Hematopoietic multipotent progenitor cell treated with erythropoietin and hydrocortisone succinate and interleukin-3 and kit ligand, for 8 days (in vitro differentiated cells): ENCODE measurements at regions not wholly inside any gene's neighbourhood (a gene's known extent, or its start where the extent isn't known, plus 50 kb on each side); places are given as distances from the start of the nearest gene placed in this dataset.

Source experiments
- DNase-seq: peaks from one replicate; pipeline ENCODE4 v3.0.0-alpha.2; 2015

DNA sequence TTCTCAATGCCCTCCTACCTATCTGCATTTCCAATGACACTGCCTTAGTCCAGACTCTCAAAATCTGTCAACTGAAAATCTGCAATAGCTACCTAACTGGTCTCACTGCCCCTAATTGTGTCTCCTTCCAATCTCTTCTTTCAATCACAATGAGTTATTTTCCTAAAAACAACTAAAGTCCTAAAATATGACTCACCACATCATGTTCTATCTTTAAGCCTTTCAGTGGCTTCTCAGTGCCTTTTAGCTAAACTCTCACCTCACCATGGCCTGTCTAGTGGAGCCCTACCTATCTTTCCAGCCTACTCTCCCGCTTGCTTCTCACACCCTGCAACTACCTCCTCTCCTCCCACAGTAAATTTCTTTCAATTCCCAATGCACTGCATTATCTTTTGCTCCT is 220.9 kb upstream of the PKDCC start:
- no peak for DNase-seq

DNA sequence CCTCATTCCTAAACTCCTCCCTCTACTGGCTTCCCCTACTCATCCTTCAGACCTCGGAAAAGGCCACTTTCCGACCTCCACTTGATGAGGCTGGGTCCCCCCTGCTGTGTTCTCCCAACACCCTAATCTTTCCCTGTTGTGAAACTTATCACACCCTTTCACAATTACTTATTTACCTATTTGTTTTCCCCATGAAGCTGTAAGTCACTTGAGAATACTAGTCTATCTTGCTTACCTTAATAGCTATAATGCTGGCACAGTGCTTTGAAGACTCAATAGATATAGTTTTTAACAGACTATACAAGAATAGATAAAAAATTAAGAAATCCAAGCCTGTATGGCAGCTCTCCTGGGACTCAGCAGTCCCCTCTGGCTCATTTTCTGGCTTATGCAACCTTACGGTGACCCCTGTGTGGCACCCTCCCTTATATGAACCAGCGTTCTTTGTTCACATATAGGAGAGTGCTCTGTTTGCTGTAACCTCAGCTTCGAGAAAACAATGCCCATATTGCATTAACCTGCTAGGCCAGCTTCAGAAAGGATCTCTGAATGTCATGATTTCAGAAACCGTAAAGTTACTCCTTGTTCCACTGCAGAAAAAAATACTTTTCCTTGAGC is 220.4 kb upstream of the PKDCC start:
- no peak for DNase-seq

DNA sequence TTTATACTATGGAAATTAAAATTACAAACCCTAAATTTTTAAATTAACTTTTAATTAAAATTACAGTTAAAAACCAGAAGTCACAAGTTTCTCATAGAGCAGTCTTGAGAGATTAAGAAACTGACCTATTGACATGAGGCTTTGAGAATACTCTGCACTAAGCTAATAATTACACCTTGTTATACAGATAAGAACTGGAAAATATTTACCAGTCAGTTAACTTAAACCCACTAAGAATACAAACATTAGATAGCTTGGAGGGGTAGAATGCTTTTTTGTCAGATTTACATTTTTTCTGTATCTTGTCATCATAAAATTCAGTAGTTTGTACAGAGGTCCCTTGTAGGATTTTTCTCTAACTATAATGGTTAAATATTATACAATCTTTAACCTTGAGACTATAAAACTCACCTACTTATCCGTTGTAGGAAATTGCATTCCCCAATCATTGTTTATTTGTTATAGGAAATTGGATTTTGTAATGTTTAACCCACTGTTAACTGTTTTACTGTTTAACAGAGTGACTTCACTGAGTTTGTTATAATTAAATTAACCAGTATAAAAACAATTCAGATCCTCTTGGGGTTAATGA is 219.7 kb upstream of the PKDCC start:
- DNase-seq = no peak

DNA sequence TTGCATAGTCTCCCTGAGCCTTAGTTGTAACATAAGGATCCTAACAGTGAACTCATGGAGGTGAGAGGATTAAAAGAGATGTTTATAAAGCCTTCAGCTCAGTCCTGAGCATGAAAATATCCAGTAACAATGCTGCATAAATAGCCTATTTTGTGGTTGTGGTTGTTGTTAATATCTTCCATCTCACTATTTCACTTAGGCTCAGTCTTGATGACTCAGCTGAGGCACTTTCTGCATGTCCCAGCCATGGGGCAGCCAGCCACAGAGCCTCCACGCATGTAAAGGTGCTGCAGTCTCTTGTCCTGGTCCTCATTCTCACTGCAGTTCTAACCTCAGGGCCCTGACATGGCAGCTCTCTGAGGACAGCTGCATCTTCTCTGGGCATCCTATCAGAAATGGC is 218.8 kb upstream of the PKDCC start:
- no peak for DNase-seq

DNA sequence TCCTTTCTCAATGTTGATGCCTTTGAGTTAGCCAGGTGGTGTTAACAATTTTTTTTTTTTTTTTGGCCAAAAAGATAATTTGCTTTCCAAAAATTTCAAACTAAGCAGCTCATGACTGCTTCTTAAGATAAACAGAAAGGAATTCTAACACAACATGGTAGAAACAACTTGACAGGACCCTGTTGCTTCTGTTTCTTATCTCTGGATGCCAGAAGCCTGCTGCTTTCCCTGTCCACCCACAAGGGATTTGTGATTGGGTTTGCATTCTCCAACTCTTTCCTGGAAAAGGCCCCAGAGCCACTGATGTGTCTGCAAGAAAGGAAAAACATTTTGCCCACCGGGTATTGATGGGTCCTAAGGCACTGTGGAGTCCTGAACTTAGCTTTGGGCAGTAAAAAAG is 217.2 kb upstream of the PKDCC start:
- DNase-seq = peak; percentile 39

DNA sequence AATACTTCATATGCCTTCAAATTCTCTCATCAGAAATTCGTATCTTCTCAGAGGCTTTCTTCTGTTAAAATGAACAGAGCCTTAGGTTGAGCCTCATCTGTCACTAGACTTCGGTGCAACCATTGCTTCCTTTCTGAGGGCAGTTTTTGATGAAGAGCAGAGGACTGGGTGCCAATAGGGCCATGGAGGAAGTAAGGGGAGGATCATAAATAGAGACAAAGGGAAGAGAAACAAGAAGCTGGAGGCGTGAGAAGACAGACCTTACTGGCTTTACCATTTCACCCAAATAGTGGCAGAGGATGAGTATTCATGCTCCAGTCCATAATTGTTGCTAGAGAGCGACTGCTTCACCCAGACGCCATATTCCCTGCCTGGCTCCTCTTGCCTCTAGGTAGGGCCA is 215.6 kb upstream of the PKDCC start:
- DNase-seq = no peak

DNA sequence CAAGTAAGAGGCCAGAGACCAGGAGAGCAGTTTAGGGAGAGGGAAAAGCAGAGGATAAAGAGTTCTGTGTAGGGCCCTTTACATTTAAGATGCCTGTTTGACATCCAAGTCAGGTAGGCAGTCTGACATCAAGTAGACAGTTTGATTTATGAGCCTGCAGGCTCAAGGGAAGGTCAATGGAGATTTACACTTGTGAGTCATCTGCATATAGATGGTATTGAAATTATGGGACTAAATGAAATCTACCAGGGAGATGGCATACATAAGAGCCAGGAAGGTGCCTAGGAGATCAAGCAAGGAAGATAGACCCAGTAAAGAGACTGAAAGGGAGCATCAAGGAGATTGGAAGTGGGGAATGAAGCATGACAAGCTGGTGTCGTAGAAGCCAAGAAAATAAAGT is 212.4 kb upstream of the PKDCC start:
- no peak for DNase-seq

DNA sequence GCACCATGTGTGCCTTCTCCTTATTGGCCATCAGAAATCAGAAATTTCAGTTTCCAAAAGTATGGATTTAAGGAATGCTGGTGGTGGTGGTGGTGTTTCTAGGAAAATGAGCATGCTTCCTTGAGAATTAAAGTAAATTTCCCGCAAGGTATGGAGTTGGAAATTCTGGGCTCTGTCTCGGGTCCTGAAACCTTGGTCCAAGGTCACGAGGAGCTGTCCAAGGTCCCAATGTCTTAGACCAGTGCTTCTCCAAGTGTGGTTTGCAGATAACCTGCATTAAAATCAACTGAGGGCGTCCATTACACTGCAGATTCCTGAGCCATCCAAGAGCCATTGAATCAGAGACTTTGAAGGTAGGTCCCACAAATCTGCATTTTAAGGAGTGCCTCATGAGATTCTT is 210.9 kb upstream of the PKDCC start:
- peak; percentile 50 for DNase-seq

DNA sequence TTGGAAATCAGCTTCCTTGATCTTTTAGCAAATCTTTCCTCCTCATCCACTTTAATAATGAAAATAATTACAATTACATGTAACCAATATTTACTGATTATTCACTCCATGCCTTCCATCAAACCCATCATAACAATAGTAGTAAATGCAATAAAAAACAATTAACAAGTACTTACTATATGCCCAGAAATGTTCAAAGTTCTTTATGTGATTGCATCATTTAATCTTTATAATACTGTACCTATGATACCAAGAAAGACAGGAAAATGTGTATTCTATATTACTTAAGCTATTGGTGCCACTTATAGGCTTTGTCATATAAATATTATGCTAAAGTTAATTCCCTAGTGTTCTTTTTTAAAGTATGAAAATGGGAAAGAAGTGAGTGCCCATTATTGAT is 210.2 kb upstream of the PKDCC start:
- no peak for DNase-seq

DNA sequence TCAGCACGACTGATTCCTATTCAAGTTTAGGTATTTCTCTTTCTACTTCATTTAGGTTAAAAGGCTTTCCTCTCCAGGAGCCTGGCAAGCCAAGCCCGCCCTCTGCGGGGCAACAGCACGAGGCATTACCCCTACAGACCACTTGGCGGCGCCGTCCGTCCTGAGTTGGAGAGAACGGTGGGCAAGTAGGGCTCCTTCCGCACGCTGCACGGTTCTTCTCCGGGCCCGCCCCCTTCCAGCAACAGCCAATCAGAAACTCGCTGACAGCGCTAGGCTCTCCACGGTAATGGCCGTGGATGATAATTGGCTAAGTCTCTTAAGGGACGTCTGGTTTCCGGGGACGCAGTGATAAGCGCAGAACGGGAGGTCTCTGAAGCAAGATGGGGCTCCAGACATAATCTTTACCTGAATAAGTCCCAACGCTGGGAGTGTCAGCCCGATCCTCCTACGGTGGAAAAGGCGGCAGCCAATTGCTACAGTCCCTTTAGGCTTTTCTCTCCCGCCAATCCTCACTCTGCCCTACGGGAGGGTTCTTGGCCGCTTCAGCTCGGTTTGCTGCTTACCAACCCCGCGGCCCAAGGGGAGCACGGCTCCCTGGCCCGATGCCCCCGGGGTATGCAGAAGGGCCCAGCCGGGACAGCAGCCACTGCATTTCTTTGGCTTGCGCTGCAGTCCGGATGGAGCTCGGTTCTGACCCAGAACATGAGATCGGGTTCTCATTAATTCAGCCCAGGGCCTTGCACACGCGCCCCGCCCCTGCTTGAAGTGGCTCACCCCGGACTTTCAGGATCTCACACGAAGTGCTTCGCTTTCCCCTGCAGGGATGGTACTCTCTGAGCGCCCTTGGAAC is 206.9 kb upstream of the PKDCC start:
- DNase-seq = peak; percentile 93

DNA sequence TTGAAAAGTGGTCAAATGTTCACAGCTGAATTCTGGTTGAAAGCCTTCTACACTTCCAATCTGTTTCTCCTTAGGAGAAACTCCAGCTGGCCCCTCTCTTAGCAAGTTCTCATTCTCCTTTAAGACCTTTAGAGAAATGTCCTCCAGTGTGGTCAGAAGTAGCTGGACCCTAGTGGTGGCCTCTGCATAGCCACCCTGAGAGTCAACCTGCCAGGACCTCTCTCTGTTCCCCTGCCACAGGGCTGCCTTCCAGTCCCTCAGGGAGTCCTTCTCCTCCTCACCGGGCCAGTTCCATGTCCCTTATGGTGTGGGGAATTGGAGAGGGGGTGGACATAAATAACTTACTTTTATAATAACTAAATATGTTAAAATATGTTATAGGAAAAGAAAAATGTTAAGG is 200.9 kb upstream of the PKDCC start:
- no peak for DNase-seq

DNA sequence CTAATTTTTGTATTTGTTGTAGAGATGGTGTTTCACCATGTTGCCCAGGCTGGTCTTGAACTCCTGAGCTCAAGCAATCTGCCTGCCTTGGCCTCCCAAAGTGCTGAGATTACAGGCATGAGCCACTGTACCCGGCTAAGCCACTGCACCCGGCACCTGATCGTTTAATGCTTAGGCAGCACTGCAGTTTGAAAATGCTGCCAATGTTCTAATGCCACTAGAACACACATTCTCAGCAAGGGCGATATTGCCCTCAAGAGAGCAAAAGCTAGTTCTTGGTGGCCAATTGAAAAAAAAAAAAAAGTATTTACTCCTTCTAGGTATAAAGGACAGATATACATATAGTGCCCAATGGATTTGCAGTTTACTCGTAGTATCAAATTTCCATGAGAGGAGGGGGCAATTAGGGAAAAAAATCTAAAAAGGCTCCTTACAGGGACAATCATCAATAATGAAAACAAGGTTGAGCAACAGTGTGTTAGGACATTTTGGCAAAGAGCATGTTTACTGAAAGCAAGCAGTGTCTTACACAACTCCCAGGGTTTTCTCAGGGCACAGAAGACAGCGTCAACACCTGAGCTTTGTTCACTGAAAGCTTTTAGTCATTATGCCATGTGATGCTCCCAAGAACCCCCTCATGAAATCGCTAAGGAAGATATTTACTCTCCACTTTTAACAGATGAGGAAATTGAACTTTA is 199.9 kb upstream of the PKDCC start:
- no peak for DNase-seq

DNA sequence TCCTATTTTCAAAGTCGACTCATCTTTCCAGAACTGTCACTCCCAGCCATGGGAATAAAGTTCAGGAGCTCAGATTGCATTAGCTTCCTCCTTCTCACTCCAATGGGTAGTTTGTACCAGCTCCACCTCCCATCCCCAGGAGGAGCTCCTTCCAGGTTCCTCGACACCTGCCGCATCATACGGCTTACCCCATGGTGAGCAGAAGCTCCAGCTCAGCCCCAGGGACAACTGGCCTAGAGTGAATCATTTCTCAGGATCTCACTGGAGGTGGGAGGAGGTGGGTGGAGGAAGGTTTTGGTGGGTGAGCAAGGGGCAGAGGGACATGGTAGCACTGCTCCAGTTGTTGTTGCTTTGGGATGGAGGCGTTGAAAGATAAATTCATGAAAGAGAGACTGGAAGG is 196.3 kb upstream of the PKDCC start:
- no peak for DNase-seq

DNA sequence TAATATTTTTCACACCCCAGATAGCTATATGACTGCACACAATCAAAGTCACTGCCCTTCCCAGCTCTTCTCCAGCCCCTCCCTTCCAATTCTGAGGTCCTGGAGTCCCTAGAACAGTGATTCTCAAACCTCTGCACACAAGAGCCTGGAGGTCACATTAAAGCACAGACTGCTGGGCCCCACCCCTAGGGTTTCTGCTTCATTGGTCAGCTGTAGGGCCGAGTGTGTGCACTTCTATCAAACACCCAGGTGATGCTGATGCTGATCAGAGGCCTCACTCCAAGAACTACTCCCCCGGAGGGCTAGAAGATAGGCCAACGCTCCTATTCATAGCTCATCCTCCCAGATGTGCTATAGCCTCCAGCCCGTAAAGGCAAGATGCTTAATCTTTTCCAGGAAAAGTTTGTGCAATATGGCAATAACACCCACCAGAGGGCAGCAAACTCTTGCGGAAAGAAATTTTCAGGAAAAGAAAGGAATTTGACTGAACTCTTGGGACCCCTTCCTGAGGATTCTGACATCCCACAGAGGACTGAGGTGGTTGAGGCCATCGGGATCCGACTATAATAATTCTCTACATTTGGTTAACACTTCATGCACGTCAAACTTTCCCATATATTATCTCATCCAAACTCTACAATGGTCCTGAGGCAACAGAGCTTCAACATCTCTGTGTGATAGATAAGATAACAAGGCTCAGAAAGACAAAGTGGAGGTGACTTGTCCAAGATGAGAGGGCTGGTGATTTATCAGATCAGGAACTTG is 194.2 kb upstream of the PKDCC start:
- DNase-seq = peak; percentile 22

DNA sequence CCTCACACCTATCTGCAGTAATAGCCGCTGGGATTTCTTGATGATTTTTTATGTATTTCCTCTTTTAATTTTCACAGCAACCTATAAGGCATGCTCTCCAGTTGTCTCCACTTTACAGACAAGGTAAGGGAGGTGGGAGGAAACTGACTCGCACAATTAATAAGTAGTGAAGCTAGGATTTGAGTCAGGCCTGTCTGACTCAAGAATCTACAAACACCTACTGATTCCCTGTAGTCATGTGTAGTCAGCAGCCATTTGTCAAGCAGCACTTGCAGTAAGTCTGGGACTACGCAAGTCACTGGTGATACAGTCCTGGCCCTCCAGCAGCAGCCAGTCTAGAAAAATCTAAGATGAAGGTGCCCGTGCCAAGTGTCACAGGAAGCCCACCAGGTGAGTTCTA is 193.6 kb upstream of the PKDCC start:
- DNase-seq = no peak

DNA sequence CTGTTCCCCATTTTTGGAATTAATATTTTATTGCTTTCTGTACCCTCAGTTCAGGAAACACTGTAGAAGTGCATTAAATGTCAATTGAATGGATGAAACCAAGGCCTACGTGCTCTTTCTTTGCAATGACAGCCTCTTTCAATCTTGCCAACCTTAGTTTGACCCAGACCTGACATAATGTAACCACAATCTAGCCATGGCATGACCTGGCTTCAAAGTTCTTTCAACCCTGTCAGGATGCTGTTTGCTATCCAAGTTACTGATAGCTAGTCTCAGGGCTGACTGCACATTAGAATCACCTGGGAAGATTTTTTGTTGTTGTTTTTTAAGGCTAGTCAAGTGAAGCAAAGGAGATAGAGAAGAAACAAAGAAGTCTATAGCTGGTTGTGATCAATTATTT is 190.9 kb upstream of the PKDCC start:
- no peak for DNase-seq

DNA sequence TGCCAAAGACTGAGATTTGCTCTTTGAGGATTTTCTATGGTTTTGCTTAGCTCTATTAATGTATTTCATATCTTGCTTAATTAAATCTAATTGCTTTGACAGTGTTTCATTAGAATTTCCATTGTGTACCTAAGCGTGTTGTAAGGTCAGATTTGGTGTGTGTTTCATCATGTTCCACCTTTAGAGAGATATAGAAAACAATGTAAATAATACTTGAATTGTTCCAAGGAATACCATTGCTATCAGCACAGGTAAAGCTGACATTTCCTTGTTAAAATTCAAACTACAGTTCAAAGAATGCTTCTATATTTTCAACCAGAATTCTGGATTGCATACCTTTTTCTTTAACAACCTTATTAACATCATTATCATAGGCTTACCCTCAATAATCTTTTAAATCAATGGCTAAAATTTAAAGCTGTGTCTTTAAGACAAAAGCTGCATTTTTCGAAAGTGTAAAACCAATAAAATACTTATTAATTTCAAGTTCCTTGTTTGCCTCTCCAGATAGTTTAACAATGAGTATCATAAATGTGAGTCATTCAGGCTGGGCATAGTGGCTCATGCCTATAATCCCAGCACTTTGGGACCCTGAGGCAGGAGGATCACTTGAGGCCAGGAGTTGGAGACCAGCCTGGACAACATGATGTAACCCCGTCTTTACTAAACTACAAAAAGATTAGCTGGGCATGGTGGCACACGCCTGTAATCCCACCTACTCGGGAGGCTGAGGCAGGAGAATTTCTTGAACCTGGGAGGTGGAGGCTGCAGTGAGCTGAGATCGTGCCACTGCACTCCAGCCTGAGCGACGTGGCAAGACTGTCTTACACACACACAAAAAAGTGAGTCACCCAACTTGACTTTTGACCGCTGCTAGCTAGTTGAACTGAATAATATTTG is 188.0 kb upstream of the PKDCC start:
- DNase-seq = no peak

DNA sequence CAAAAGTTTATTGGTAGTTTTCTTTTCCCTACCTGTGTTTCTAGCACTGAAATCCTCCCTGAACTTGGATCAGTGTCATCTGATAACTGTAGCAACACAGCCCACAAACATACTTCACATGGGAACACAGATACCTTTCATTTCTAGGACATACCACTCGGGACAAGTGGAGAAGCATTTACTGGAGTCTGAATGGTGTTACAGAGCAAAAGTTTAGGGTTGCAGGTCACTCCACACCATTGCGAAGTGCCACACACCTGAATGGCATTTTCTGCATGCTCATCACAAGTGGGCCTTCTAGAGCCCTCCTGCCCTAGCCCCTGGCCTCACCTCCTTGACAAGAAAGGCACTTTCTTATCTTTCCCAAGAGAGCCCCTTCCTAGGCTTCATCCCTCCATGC is 184.8 kb upstream of the PKDCC start:
- no peak for DNase-seq

DNA sequence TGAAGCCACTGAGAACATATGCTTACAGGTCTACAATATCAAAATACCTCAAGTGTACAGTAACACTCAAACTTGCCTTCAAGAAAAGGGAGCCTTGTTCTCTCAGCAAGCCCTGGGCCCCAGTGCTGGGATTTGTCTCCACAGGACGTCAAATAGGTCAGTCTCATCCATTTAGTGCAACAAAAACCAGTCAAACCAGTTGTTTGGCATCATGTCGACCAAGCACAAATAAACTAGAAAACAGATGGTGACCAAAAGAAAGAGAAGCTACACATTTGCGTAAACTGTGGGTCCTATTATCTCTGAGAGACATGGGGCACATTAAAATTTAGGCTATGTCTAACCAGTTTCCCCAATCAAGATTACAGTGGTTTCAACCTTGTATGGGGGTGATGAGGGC is 182.6 kb upstream of the PKDCC start:
- DNase-seq = no peak

DNA sequence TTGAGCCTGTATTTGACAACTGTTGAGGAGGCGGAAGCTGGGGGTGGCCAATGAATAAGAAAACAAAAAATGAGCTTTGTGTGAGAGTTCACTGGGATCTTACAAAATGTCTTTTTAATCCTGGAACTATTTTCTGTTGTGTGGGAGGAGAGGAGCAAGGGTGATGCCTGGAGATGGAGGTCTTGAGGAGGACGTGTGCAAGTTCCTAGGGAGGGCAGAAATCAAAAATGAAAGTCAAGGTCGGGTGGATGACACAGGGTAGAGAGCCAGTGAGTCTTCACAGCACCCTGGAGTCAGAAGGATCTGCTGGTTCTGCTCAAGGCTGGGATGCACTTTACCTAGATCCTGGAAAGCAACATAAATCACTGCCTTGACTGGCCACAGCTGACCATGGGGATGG is 180.3 kb upstream of the PKDCC start:
- no peak for DNase-seq

DNA sequence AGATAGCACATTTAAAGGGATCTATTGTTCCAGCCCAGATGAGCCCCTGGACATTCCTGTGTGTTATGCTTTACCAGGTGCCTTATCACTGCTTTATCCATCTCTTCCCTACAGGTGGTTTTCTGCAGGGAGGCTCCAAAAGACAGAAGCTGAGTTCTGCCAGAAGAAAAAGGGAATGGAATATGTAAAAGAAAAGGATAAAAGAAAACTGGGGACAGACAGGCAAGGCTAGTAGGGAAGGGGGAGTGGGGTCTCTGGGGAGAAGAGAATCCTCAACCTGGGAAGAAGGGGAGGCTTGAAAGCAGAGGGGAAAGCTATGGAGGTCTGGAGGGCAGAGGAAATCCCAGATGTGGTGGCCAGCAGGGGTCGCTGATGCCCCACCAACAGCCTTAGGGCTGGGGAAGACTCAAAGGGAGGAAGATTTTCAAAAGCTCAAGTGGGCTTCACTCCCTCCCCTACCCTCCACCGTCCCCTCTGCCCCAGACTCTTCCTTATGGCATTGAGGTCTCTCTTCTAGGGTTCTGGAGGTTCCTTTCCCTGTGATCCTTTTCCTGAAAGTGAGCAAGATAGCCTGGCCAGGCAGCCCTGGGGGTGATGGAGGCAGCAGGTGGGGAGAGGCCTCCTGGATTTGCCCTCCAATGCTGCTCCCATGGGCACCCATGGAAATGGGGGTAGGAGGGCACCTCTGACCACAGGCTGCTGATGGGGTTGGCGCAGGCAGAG is 178.1 kb upstream of the PKDCC start:
- DNase-seq = peak; percentile 55
